Stimulated activated CD4-positive, alpha-beta T cell treated with anti-CD3 and anti-CD28 coated beads, TNF-alpha, amount 100 ng/mL, for 48 hours (primary cell): ENCODE measurements at regions not wholly inside any gene's neighbourhood (a gene's known extent, or its start where the extent isn't known, plus 50 kb on each side); places are given as distances from the start of the nearest gene placed in this dataset.
"Not testable (repeated sequence)": the region's sequence is repeated elsewhere in the genome, so short reads cannot be mapped to it uniquely, and the experiment has no call there.

Experiments
- DNase-seq, 3 donors: peaks; one replicate each; pipeline ENCODE4 v3.0.0-alpha.2; 2020; ENCODE audit warnings: low read depth in 3 of 3

DNA sequence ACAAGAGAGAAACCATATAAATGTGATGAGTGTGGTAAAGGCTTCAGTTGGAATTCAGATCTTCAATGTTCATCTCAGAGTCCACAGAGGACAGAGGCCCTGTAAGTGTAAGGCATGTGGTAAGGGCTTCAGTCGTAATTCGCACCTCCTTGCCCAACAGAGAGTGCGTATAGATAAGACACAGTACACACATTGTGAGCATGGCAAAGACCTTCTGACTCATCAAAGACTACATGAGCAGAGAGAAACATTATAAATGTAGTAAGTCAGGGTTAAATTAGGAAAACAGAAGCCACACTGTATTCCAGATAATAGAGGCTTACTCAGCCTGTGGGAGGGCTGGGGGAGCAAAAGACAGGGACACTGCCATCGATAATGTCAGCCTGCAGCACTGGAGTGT is 98.1 kb upstream of the GPR39 start:
- not testable (repeated sequence) for DNase-seq

DNA sequence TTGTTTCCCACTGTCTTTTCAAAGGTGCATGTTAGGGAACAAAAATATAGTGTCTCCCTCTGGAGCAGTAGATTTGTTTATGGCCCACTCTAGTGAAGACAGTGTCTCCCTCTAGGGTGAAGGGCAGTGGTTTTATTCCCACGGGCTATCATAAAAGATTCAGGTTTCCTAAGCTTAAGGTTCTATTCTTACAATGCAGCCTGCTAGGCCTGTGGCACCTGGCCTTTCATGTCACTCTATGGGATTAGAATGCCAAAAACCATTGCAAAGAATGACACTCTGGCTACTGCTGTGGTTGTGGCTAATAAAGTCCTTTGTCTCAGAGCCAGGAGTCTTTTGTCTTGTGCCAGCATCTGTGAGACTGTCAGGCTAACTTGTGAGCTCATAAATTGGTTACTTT is 92.6 kb upstream of the GPR39 start:
- not testable (repeated sequence) for DNase-seq

DNA sequence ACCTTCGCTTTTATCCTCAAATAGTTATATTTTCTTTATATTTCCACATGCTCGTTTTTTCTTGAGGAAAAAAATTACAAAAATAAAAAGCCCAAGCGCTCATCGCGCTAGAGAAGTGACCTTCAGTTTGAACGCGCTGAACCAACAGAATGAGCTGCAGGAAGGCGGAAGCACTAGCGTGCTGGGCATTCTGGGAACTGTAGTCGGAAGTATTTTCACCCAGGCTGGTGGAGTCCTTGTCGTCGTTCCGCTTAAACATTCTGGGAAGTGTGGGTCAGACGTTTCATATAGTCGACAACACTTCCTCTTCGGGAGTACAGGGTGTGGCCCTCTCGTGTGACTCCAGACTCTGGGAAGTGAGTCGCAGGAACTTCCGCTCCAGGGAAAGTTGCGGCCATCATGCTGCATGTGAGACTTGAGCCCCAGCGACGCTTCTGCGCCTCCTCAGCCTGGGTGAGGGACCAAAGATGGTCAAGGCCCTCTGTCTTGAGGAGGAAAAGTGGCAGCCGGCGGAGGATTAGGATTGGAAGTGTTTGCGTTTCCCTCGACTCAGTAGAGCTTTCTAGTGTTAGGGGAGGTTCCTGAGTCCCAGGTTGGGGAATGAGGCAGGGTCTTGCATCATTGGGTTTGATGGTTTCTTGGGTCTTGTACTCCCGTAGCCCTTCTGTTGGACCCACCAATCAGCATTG is 84.1 kb upstream of the GPR39 start:
- not testable (repeated sequence) for DNase-seq

DNA sequence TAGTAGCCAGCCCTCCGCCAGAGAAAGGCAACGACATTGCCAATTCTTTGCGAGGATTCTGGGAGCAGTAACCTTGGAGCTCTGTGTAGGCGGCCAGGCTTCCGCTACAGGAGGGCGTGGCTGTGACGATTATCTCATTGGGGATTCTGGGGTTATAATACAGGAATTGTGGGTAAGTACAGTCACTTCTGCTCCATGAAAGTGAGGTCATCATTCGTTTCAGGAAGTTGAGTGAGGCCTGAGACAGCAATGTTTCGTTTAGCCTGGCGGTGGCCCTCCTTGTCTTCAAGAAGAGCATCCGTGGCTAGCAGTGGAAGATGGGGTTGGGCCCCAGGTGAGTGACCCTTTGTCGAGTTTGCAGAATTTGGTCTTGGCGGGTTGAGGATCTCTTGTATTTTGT is 79.5 kb upstream of the GPR39 start:
- not testable (repeated sequence) for DNase-seq

DNA sequence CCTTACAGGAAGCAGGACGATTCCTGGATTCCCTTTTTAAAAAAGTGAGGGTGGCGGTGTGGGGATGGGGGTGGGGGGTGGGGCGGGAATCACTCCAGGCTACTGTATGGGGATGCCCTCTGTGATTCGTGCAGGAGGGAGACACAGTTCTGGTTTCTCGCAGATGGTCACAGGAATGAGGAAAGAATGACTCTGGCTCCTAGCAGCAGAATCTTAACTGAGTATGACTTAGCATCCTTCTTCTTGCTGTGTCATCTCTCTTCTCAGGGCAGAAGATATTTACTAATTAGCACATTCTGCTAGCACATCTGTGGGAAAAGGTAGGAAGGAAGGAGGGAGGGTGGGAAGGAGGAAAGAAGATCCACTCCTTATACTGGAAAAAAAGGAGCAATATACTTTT is 78.8 kb upstream of the GPR39 start:
- DNase-seq, result not testable (repeated sequence)

DNA sequence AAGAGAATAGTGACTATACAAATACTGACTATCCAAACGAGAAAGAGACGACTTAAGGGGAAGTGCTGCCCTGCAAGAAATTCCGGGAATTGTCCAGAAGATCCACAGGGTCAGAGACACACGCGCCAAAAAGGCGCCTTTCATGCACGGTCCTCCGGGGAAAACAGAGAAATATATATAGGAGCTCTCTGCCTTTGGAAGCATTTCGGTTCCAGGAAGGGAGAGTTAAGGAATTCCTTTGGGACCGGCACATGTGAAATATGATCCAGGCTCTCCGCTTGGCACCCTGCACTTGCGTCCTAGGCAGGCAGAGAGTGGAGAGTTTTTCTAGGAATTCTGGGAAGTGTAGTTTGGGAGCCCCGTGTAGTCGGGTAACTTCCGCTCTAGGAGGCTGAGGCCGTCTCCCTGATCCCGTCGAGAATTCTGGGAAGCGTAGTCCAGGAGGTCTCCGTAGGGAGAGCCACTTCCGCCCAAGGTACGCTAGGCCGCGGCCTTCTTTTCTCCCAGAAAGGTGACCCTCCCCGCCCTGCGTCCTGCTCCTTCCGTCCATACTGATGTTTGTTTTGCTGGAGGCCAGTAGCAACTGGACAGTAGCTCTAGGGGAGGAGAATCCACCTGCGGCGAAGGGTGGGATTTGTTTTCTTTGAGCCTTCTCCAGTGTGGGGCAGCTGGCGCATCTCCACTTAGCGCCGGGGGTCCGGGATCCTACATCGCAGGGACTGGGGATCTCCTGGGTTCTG is 69.4 kb upstream of the GPR39 start:
- DNase-seq, result not testable (repeated sequence)

DNA sequence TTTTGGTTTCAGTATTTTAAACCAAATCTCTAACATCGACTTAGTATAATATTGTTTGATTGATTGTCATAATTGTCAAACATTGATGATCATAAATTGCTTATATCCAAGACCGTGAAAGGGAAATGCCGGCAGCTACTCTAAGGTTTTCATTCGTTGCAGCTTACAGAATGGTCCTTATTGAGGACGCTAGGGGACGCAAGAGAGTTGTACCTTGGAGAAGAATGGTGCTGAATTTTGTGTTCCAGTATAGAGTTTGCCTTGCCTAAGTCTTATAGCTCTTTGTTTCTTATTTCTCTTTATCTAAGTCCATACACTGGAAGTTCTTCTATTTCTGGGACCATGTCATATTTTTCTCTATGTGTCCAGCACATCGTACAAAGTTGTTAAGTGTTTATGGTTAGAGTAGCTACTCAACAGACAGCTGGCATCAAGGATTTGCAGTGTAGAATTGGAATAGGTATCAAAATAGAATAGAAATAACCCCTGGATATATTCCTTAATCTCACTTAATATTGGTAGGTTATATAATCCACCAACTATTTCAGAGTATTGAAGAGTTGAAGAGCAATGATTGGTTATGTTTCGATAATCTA is 67.4 kb upstream of the GPR39 start:
- not testable (repeated sequence) for DNase-seq

DNA sequence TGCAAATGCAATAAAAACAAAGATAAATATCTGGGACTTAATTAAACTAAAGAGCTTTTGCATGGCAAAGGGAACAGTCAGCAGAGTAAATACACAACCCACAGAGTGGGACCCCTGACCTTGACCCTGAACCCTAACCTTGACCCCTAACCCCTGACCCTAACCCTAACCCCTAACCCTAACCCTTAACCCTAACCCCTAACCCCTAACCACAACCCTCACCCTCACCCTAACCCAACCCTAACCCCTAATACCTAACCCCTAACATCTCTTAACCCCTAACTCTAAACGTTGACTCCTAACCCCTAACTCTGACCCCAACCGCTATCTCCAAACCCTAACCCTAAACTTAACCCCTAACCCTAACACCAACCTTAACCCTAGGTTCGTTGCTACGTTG is 64.9 kb upstream of the GPR39 start:
- DNase-seq, result not testable (repeated sequence)

DNA sequence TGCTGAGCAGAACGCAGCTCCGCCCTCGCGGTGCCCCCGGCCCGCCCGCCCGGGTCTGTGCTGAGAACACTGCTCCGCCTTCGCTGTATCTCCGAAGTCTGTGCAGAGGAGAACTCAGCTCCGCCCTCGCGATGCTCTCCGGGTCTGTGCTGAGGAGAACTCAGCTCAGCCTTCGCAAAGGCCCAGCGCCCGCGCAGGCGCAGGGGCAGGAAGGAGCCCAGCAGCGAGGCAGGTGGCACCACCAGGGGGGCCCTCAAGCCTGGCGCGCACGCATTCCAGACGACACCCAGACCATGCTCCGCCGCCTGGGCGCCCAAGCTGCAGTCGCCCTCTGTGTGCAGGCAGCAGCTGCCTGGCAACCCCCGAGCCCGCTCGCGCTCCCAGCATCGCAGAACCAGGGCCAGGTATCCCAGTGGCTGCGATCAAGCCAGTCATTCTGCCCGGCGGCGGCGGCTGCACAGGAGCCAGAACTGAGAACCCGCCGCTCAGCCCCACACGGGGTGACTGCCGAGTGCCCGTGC is 64.1 kb upstream of the GPR39 start:
- DNase-seq, result not testable (repeated sequence)

DNA sequence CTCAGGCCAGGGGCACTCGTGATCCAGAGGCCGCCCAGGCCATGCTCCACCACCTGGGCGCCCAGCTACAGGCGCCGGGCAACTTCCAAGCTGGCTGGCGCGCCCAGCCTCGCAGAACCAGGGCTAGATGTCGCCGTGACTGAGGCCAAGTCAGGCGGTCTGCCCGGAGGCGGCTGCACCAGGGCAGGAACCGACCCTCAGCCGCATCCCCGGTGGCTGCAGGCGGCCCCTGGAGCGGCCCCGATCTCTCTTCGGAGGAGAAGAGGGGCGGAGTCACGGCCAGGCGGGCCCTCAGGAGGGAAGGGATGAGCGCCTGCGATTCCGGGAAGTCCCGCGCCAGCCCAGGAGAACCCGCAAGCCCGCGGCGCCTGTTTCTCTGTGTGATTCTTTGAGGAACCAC is 63.2 kb upstream of the GPR39 start:
- DNase-seq, result not testable (repeated sequence)

DNA sequence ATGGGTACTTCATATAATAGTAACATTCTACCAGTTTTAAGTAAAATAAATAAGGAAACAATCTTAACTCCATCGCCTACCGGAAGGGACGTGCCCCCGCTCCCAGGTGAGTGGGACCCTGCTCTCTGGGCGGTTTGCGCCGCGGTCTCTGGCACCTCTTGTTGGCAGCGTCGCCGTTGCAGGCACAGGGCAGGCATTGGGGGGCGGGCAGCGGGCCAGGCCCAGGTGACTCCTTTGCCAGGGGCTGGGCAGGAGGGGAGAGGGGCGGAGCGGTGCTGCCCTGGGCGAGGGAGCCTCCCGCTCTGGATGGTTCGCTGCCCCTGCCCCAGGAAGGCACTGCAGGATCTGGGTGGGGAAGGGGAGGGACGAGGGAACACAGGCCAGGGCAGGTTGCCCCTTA is 55.6 kb upstream of the GPR39 start:
- DNase-seq, result not testable (repeated sequence)

DNA sequence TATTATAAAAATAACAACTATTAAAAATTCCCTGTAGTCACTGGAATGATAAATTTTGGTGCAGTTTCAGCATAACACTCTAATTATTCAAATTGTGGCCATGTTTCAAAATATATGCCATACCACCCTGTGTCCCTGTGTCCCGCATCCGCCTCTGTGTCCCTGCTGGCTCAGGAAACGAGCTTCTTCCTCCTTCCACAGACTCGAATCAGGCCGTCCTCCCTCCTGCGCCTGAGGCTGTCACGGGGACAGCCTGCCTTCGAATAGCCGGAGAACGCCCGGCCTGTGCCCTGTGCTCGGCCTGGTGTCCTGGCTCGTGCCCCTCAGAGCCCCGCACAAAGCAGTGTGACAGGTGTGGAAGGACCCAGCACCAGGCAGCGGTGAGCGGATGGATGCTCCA is 55.1 kb upstream of the GPR39 start:
- DNase-seq, result not testable (repeated sequence)

DNA sequence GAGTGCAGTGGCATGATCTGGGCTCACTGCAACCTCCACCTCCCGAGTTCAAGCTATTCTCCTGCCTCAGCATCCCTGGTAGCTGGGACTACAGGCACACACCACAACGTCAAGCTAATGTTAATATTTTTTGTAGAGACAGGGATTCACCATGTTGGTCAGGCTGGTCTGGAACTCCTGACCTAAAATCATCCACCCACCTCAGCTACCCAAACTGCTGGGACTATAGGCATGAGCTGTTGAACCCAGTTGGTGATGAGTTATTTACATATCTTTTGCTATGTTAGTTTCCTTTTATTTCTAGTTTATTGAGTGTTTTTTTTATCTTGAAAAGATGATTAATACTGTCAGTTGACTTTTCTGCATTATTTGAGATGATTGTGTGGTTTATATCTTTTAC is 53.3 kb upstream of the GPR39 start:
- not testable (repeated sequence) for DNase-seq

DNA sequence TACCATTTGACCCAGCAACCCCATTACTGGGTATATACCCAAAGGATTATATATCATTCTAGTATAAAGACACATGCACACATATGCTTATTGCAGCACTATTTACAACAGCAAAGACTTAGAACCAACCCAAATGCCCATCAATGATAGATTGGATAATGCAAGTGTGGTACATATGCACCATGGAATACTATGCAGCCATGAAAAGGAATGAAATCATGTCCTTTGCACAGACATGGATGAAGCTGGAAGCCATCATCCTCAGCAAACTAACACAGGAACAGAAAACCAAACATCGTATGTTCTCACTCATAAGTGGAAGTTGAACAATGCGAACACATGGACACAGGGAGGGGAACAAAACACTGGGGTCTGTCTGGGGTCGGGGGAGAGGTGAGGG is 50.6 kb upstream of the GPR39 start:
- DNase-seq, result not testable (repeated sequence)

DNA sequence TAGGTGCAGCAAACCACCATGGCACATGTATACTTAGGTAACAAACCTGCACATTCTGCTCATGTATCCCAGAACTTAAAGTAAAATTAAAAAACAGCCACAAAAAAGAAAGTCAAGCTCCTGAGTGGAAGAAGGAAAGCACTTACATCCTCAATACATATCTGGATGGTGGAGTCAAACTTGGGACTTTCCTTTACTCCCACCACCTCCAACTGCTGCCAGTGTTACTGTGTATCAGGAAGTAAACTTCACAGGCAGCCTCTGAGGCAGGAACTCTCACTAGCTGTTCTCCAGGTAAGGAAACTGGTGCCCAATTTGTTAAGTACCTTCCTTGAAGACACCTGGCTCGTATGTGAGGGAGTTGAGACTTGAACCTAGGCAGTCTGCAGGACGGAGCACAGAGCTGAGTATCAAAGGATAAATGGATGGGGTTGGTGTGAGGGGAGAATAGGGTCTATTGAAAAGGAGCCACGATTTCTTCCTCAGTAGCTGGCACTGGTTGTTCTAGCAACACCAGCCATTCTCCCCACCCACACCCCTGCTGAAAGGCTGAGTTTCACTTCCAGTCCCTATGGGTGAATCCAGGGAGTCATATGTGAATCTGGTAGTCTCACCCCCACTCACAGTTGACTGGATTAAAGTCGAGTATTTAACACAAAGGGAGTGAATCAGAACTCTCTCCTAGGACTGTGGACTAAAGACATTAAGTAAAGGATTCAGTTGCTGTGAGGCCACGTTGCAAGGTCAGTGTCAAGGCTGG is 50.0 kb upstream of the GPR39 start:
- no peak for DNase-seq
